ENCODE measurements at regions not wholly inside any gene's neighbourhood (a gene's known extent, or its start where the extent isn't known, plus 50 kb on each side); places are given as distances from the start of the nearest gene placed in this dataset.

DNA sequence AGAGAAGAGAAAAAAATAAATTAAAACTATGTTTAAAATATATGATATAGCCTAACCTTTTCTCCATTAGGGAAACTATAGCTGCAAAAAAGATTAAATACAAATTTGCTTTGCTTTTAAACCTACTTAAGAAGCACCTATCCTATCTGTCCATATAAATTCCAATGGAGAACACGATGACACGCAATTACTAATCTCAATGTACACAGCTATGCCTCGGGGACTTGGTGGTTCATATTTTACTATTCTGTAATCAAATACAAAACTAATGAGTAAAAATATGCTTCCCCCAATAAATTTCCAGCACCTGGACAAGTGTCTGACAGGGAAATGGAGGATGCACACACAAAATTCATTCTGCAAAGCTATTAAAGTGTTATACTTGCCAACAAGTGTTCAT lies 386.4 kb downstream of the LMO4 start:
- Mint-ChIP-seq H3K36me3 (ENCODE audit: low read depth) (no peaks in the 10 kb centered on the region), H3K27ac (no peak overlapping the region), H3K4me3 (no peak overlapping the region), H3K27me3 (ENCODE audit: low read depth, poor library complexity) (no peaks in the 10 kb centered on the region), H3K4me1 (peaks cover 35% of the 10 kb centered on the region), H3K9me3 (no peaks in the 10 kb centered on the region)
- TF ChIP-seq, protein P1, sequence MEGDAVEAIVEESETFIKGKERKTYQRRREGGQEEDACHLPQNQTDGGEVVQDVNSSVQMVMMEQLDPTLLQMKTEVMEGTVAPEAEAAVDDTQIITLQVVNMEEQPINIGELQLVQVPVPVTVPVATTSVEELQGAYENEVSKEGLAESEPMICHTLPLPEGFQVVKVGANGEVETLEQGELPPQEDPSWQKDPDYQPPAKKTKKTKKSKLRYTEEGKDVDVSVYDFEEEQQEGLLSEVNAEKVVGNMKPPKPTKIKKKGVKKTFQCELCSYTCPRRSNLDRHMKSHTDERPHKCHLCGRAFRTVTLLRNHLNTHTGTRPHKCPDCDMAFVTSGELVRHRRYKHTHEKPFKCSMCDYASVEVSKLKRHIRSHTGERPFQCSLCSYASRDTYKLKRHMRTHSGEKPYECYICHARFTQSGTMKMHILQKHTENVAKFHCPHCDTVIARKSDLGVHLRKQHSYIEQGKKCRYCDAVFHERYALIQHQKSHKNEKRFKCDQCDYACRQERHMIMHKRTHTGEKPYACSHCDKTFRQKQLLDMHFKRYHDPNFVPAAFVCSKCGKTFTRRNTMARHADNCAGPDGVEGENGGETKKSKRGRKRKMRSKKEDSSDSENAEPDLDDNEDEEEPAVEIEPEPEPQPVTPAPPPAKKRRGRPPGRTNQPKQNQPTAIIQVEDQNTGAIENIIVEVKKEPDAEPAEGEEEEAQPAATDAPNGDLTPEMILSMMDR (IDR thresholded peaks at IDR 0.05): no peak
- DNase-seq: no peak

DNA sequence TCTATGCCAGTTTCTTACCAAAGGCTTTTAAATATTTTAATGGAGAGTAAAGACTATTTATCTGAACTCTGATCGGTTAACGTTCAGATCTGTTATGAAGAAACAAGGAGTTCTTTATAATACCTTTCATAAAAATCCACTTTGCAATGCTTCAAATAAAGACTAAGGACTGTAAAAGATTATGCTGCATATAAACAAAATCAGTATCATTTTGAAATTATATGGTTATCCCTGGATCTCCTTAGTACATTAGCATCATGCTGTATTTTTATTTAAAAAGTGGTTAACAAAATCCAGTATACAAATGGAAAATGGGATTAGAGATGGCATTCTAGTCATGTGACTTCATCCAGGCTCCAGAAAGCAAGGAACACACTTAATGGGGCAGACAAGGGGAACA lies 386.8 kb downstream of the LMO4 start:
- Mint-ChIP-seq H3K4me1 (peaks cover 36% of the 10 kb centered on the region), H3K4me3 (no peak overlapping the region), H3K27ac (no peak overlapping the region), H3K9me3 (no peaks in the 10 kb centered on the region), H3K27me3 (ENCODE audit: low read depth, poor library complexity) (no peaks in the 10 kb centered on the region), H3K36me3 (ENCODE audit: low read depth) (no peaks in the 10 kb centered on the region)
- no peak for DNase-seq
- TF ChIP-seq, protein P1 (IDR thresholded peaks at IDR 0.05): no peak

DNA sequence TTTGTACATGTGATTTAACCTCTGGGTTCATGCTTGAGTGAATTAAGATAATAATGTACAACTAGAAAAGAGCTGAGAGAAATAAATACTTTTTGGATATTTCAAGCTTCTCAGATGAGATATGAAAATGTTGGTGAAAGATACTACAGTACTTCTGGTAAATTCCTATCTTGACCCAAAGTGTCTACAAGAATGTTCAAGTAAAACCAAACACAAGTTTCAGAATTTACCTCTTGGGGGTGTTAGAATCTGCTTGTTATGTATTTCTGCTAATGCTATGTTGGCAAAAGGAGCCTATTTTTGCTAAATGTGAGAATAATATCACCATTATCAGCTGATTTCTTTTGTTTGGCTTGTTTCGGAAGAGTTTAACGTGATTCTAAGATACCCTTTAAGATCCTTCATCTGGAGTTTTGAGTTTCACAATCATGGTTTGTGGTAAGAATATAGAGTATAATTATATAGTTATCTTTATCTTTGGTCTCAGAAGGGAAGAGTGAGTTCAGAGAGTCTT lies 388.5 kb downstream of the LMO4 start:
- Mint-ChIP-seq H3K36me3 (ENCODE audit: low read depth) (no peaks in the 10 kb centered on the region), H3K4me1 (peaks cover 33% of the 10 kb centered on the region), H3K27ac (peak overlapping the region; percentile 78), H3K9me3 (no peaks in the 10 kb centered on the region), H3K27me3 (ENCODE audit: low read depth, poor library complexity) (no peaks in the 10 kb centered on the region), H3K4me3 (no peak overlapping the region)
- TF ChIP-seq, protein P1 (IDR thresholded peaks at IDR 0.05): no peak
- DNase-seq: no peak

DNA sequence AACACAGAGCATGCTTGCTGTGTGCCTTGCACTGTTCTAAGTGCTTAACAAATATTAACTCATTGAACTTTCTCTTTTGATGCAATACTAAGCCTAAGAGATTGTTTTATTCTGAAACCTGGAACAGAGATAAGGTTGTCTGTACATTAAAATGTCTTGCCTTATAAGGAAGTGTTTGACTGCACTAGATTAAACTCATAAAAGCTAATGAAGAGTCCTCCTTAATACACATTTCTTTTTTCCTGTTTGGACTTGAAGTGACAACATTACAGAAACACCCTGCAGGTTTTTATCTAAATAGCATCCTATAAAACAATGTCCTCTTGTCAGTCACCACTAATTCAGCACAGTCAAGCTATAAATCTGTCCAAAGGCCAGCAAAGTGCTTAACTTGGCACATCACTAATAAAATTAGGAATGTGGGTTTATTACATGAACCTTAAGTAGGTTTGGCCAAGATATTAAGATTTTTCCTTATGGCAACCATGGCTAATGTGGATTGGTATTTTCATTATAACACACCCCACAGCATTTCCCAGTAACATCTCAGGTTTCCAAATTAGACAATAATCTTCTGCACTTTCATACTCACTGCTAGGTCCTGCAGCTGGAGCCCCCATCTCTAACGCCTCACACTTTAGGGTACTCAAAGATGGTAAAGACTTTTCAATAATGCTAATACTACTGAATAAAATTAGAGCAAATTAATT lies 389.7 kb downstream of the LMO4 start:
- H3K27ac Mint-ChIP-seq: no peak overlapping the region
- TF ChIP-seq, protein P1 (IDR thresholded peaks at IDR 0.05): no peak

DNA sequence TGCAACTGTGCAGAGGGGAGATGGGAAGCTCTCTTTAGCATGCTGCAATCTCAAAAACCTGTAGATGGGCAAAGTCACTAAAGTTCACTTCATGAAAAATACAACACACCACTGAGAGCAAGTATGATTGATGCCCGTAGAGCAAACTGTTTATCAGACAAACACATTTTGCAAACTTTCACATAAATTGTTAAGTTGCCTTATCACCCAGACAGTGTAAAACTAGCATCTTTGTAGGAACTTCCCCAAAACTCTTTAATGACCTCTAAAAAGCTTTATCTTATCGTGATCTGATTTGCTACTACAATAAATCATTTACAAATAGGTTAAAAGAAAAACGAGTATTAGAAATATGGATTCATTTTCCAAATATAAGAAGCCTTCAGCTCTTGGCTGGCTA lies 391.0 kb downstream of the LMO4 start:
- no peak overlapping the region for H3K4me3 Mint-ChIP-seq
- H3K4me1 Mint-ChIP-seq: peaks cover 23% of the 10 kb centered on the region
- H3K36me3 Mint-ChIP-seq (ENCODE audit: low read depth): peaks cover 4% of the 10 kb centered on the region
- TF ChIP-seq, protein P1 (IDR thresholded peaks at IDR 0.05): no peak
- no peak overlapping the region for H3K27ac Mint-ChIP-seq
- no peaks in the 10 kb centered on the region for H3K27me3 Mint-ChIP-seq (ENCODE audit: low read depth, poor library complexity)
- no peak for DNase-seq
- H3K9me3 Mint-ChIP-seq: peaks cover 4% of the 10 kb centered on the region

More for the DNA sequence above, 389.7 kb downstream of the LMO4 start:
- Mint-ChIP-seq H3K27me3 (ENCODE audit: low read depth, poor library complexity) (no peaks in the 10 kb centered on the region), H3K4me3 (no peak overlapping the region), H3K4me1 (peaks cover 23% of the 10 kb centered on the region), H3K9me3 (no peaks in the 10 kb centered on the region), H3K36me3 (ENCODE audit: low read depth) (no peaks in the 10 kb centered on the region)
- DNase-seq: no peak

DNA sequence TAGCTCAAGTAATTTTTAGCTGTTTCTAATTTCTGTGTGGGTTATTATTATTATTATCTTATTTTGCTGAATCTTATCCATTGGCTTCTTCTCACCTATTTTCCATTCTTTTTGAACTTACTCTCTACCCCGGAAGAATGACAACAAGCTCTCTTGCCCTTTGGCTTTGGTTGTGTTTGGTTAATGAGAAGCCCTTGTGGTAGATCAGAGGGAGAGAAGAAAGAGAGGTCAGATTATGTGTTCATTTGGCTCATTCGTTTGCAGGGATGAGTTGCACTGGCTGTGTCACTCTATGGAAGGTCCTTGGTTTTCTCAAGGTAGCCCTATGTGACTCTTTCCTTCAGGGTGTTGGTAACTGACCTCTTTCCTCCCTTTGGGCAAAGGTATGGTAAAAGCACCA lies 391.9 kb downstream of the LMO4 start:
- no peaks in the 10 kb centered on the region for H3K27me3 Mint-ChIP-seq (ENCODE audit: low read depth, poor library complexity)
- peaks cover 8% of the 10 kb centered on the region for H3K36me3 Mint-ChIP-seq (ENCODE audit: low read depth)

More for the DNA sequence above, 391.9 kb downstream of the LMO4 start:
- H3K4me1 Mint-ChIP-seq: peaks cover 23% of the 10 kb centered on the region
- no peak overlapping the region for H3K27ac Mint-ChIP-seq
- H3K4me3 Mint-ChIP-seq: no peak overlapping the region
- DNase-seq: no peak
- H3K9me3 Mint-ChIP-seq: peaks cover 12% of the 10 kb centered on the region
- TF ChIP-seq, protein P1 (IDR thresholded peaks at IDR 0.05): no peak
